ENCODE measurements at regions not wholly inside any gene's neighbourhood (a gene's known extent, or its start where the extent isn't known, plus 50 kb on each side); places are given as distances from the start of the nearest gene placed in this dataset.

DNA sequence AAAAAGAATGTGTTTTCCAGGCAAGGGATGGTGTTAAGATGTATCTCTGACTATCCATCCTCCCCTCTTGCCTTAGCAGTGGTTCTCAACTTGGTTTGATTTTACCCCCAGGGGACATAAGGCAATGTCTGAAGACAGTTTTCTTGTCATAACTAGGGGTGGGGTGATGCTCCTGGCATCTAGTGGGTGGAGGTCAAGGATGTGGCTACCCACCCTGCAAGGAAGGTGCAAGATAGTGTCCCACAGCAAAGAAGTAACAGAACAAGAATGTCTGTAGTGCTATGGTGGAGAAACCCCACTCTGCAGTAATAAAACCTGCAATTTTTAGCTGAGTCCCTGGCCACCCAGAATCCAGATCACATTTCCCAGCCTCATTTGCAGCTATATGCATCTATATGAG, 81.2 kb upstream of the TBL1X start:
- TF ChIP-seq, protein P1, sequence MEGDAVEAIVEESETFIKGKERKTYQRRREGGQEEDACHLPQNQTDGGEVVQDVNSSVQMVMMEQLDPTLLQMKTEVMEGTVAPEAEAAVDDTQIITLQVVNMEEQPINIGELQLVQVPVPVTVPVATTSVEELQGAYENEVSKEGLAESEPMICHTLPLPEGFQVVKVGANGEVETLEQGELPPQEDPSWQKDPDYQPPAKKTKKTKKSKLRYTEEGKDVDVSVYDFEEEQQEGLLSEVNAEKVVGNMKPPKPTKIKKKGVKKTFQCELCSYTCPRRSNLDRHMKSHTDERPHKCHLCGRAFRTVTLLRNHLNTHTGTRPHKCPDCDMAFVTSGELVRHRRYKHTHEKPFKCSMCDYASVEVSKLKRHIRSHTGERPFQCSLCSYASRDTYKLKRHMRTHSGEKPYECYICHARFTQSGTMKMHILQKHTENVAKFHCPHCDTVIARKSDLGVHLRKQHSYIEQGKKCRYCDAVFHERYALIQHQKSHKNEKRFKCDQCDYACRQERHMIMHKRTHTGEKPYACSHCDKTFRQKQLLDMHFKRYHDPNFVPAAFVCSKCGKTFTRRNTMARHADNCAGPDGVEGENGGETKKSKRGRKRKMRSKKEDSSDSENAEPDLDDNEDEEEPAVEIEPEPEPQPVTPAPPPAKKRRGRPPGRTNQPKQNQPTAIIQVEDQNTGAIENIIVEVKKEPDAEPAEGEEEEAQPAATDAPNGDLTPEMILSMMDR (conservative IDR thresholded peaks at IDR 0.05; ENCODE audit: low read depth in 2 of 2), result no peak
- TF ChIP-seq POLR2AphosphoS5 (IDR thresholded peaks at IDR 0.05; ENCODE audit: low read depth) (no peak), EZH2 (IDR thresholded peaks at IDR 0.05; ENCODE audit: low read depth, unreplicated experiment) (no peak), NANOG (IDR thresholded peaks at IDR 0.05; ENCODE audit: borderline replicate concordance) (no peak), CREB1 (CRISPR knock-in tag; IDR thresholded peaks at IDR 0.05; ENCODE audit: low read depth) (no peak), STAT1 (IDR thresholded peaks at IDR 0.05; ENCODE audit: unreplicated experiment) (no peak), ZNF331 (CRISPR knock-in tag; IDR thresholded peaks at IDR 0.05; ENCODE audit: low read depth) (no peak), EZH2phosphoT487 (IDR thresholded peaks at IDR 0.05; ENCODE audit: unreplicated experiment) (no peak), JUNB (IDR thresholded peaks at IDR 0.05; ENCODE audit: unreplicated experiment) (no peak), ZNF114 (CRISPR knock-in tag; IDR thresholded peaks at IDR 0.05) (no peak)
- TF ChIP-seq, protein P2, sequence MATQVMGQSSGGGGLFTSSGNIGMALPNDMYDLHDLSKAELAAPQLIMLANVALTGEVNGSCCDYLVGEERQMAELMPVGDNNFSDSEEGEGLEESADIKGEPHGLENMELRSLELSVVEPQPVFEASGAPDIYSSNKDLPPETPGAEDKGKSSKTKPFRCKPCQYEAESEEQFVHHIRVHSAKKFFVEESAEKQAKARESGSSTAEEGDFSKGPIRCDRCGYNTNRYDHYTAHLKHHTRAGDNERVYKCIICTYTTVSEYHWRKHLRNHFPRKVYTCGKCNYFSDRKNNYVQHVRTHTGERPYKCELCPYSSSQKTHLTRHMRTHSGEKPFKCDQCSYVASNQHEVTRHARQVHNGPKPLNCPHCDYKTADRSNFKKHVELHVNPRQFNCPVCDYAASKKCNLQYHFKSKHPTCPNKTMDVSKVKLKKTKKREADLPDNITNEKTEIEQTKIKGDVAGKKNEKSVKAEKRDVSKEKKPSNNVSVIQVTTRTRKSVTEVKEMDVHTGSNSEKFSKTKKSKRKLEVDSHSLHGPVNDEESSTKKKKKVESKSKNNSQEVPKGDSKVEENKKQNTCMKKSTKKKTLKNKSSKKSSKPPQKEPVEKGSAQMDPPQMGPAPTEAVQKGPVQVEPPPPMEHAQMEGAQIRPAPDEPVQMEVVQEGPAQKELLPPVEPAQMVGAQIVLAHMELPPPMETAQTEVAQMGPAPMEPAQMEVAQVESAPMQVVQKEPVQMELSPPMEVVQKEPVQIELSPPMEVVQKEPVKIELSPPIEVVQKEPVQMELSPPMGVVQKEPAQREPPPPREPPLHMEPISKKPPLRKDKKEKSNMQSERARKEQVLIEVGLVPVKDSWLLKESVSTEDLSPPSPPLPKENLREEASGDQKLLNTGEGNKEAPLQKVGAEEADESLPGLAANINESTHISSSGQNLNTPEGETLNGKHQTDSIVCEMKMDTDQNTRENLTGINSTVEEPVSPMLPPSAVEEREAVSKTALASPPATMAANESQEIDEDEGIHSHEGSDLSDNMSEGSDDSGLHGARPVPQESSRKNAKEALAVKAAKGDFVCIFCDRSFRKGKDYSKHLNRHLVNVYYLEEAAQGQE (IDR thresholded peaks at IDR 0.05; ENCODE audit: unreplicated experiment), result no peak

Measured in GM23338 (cell line).